ENCODE measurements at regions not wholly inside any gene's neighbourhood (a gene's known extent, or its start where the extent isn't known, plus 50 kb on each side); places are given as distances from the start of the nearest gene placed in this dataset.

GRCh38 chr4:123843137-123843536 lies 446.5 kb downstream of the SPRY1 start:
- Mint-ChIP-seq H3K9me3 (no peaks in the 10 kb centered on the region), H3K27ac (no peak overlapping the region), H3K4me3 (no peak overlapping the region), H3K36me3 (ENCODE audit: low read depth) (no peaks in the 10 kb centered on the region), H3K27me3 (no peaks in the 10 kb centered on the region), H3K4me1 (no peaks in the 10 kb centered on the region)
- POLR2A ChIA-PET = no interaction called here
- CTCF ChIA-PET = no interaction called here
- DNase-seq = no peak

DNA sequence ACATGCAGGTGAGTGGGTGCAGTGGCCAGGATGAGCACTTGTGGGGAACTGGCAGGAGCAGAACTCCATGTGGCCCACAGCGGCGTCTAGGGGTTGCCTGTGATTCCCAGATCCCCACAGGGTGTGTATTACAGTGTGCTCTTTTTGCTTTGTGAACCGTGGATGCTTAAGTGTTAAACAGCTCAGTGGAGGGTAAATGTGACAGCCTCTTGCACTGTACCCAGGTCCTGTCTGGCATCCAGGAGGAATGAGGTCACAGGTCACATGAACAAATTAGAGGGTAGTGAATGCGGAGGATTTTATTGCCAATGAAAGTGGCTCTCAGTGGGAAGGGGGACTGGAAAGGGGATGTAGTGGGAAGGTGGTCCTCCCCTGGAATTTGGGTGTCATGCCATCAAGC lies 447.8 kb downstream of the SPRY1 start:
- H3K4me3 Mint-ChIP-seq = no peak overlapping the region
- no peak for DNase-seq
- no peaks in the 10 kb centered on the region for H3K27me3 Mint-ChIP-seq
- no peaks in the 10 kb centered on the region for H3K36me3 Mint-ChIP-seq (ENCODE audit: low read depth)
- ChIA-PET POLR2A (no interaction called here), CTCF (no interaction called here)
- no peak overlapping the region for H3K27ac Mint-ChIP-seq
- no peaks in the 10 kb centered on the region for H3K4me1 Mint-ChIP-seq
- H3K9me3 Mint-ChIP-seq = no peaks in the 10 kb centered on the region

DNA sequence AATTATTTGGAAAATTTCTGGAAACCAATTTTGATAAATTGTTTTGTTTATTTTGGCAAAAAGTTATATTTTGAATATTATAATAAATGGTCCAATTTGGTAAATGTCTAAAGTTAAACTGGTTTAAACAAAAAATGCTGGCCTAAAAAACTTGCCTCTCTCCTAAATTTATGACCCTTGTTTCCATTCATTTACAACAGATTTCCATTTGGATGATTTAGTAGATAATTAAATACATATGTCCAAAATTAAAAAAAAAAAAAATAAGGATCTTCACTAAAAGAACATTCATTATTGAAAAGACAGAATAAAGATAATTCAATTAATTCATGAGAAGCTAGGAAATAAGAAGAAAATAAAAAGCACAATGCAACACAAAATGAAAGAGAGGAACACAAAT lies 449.5 kb downstream of the SPRY1 start:
- POLR2A ChIA-PET = no interaction called here
- H3K36me3 Mint-ChIP-seq (ENCODE audit: low read depth) = no peaks in the 10 kb centered on the region
- H3K27ac Mint-ChIP-seq = no peak overlapping the region
- CTCF ChIA-PET = no interaction called here
- H3K9me3 Mint-ChIP-seq = no peaks in the 10 kb centered on the region
- H3K4me1 Mint-ChIP-seq = no peaks in the 10 kb centered on the region
- no peak overlapping the region for H3K4me3 Mint-ChIP-seq
- DNase-seq = no peak
- H3K27me3 Mint-ChIP-seq = no peaks in the 10 kb centered on the region

GRCh38 chr4:123846561-123846960 lies 450.0 kb downstream of the SPRY1 start:
- CTCF ChIA-PET = no interaction called here
- H3K4me3 Mint-ChIP-seq = no peak overlapping the region

DNA sequence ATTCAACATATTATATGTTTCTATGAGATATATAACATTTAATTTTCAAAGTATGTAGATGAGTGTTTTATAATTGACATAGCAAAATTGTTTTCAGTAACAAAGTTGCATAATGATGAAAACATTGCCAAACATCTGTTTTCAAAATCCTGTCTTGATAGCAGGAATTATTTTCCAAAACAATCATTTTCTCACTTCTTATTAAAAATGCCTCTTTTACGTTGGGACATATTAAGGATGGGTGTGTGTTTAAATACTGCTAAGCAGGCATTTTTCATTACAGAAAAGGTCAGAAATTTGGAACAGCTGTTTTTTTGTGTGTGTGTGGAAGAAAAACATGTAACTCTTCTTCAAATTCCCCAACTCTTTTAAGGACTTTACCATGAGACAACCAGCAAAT lies 452.0 kb downstream of the SPRY1 start:
- no peaks in the 10 kb centered on the region for H3K36me3 Mint-ChIP-seq (ENCODE audit: low read depth)

More at GRCh38 chr4:123846561-123846960, 450.0 kb downstream of the SPRY1 start:
- POLR2A ChIA-PET = no interaction called here
- DNase-seq = no peak
- Mint-ChIP-seq H3K4me1 (no peaks in the 10 kb centered on the region), H3K9me3 (no peaks in the 10 kb centered on the region), H3K27ac (no peak overlapping the region), H3K27me3 (no peaks in the 10 kb centered on the region), H3K36me3 (ENCODE audit: low read depth) (no peaks in the 10 kb centered on the region)

DNA sequence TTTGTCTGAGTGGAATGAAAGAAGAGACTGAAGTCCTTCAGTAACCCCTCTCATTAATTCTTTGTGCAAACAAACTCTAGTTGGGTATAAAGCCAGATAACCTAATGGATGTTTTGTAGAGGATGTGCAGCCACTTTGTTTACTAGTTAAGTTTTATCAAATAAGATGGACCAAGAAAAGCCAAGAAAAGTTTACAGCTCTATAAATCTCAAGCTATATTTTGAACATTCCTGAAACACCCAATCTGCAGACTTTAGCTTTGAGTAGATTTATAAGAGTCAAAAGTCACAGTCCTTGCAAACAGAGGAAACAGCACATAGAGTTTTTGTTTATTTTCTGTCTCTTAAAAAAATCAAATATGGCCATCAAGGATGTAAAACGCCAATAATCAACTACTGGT lies 452.9 kb downstream of the SPRY1 start:
- POLR2A ChIA-PET = no interaction called here
- CTCF ChIA-PET = interaction anchor here (0.5 kb wide), 1 partner anchor 51 kb away, joined by 3 read pairs; no protein-coding TSS in a partner anchor
- Mint-ChIP-seq H3K4me1 (no peaks in the 10 kb centered on the region), H3K27ac (no peak overlapping the region), H3K4me3 (no peak overlapping the region), H3K9me3 (no peaks in the 10 kb centered on the region), H3K27me3 (no peaks in the 10 kb centered on the region), H3K36me3 (ENCODE audit: low read depth) (no peaks in the 10 kb centered on the region)
- no peak for DNase-seq

More for the DNA sequence above, 452.0 kb downstream of the SPRY1 start:
- ChIA-PET CTCF (no interaction called here), POLR2A (no interaction called here)
- Mint-ChIP-seq H3K9me3 (no peaks in the 10 kb centered on the region), H3K4me1 (no peaks in the 10 kb centered on the region), H3K4me3 (no peak overlapping the region), H3K27me3 (no peaks in the 10 kb centered on the region), H3K27ac (no peak overlapping the region)
- DNase-seq = no peak

DNA sequence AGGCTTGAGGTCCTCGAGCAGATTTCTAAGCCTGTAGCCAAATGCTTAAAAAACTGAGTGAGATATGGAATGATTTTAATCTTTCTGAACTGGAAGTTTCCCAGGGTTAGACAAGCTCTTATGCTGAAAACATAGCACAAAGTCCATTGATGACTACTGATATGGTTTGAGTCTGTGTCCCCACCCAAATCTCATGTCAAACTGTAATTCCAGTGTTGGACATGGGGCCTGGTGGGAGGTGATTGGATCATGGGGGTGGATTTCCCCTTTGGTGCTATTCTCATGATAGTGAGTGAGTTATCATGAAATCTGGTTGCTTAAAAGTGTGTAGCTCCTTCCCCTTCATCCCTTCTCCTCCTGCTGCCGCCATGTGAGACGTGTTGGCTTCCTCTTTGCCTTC lies 454.9 kb downstream of the SPRY1 start:
- H3K27ac Mint-ChIP-seq = no peak overlapping the region
- H3K27me3 Mint-ChIP-seq = no peaks in the 10 kb centered on the region
- no peaks in the 10 kb centered on the region for H3K4me1 Mint-ChIP-seq
- POLR2A ChIA-PET = no interaction called here
- CTCF ChIA-PET = no interaction called here
- no peaks in the 10 kb centered on the region for H3K36me3 Mint-ChIP-seq (ENCODE audit: low read depth)
- no peaks in the 10 kb centered on the region for H3K9me3 Mint-ChIP-seq
- DNase-seq = no peak
- H3K4me3 Mint-ChIP-seq = no peak overlapping the region

- no peaks in the 10 kb centered on the region for H3K9me3 Mint-ChIP-seq
- no peak for DNase-seq
- no peak overlapping the region for H3K4me3 Mint-ChIP-seq
- H3K4me1 Mint-ChIP-seq = no peaks in the 10 kb centered on the region
- ChIA-PET POLR2A (no interaction called here), CTCF (interaction anchor here (0.5 to 1.3 kb wide), 4 partner anchors 29 to 1463 kb away, joined by 3 to 4 read pairs (median 4); no protein-coding TSS in a partner anchor)
- no peaks in the 10 kb centered on the region for H3K36me3 Mint-ChIP-seq (ENCODE audit: low read depth)
- no peak overlapping the region for H3K27ac Mint-ChIP-seq
- peaks cover 4% of the 10 kb centered on the region for H3K27me3 Mint-ChIP-seq
These were observed 457.1 kb downstream of the SPRY1 start for GRCh38 chr4:123853651-123854050.

DNA sequence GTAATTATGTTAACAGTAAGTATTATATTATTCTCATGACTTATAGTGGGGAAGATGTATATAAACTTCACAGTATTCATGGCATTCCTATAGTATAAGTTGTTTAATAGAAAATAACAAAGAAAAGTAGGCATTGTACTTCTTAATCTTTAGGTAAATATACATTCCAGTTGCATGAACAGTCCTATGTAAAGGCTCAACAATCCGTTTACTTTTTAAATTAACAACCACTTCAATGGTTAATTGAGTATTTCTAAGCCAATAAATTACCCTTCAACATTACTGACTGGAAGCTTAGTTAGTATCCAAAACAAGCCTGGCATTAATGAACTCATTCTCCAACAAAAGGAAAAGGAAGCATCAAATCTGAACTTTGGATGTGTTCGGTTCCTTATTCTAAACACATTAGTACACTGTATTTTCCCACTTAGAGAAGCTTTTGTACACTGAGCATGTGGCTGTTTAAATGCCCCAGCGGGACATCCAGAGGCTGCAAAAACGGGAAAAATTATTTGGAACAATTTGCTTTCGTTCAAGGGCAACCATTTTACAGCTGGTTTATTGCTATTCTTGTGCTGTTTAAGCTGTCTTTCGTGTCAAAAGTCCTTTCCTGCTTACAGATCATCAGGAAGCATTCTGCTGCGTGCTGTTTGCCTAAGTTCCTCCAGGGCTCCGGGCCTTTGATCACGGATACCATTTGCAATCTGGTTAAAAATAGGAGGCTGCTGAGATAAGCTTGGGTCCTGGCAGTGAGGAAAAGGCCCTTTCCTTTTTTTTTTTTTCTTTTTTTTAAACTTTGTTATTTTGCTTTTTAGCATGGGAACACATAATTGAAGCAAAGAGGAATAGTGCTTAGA lies 460.3 kb downstream of the SPRY1 start:
- no peak overlapping the region for H3K4me3 Mint-ChIP-seq
- ChIA-PET CTCF (no interaction called here), POLR2A (no interaction called here)
- H3K4me1 Mint-ChIP-seq = no peaks in the 10 kb centered on the region
- no peaks in the 10 kb centered on the region for H3K9me3 Mint-ChIP-seq
- no peak for DNase-seq
- H3K27ac Mint-ChIP-seq = no peak overlapping the region
- no peaks in the 10 kb centered on the region for H3K36me3 Mint-ChIP-seq (ENCODE audit: low read depth)
- peaks cover 6% of the 10 kb centered on the region for H3K27me3 Mint-ChIP-seq

DNA sequence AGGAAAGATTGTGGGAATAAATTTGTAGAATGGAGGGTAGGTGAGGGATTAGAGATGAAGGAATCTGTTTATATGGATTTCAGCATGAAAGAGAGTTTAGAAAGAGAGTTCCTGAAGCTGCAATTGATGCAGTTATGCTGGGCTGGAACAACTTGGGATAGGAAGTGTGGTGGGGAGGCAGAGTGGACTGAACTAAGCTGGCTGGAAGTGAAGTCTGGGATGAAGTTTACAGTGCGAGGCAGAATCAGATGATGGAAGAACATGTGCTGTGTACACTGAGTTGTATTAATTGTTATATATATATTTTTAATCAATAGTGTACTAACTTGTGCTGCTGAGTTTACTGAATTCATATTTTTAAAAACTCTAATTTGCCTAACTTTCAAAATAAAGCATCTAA lies 461.9 kb downstream of the SPRY1 start:
- no peak for DNase-seq
- Mint-ChIP-seq H3K27me3 (peaks cover 6% of the 10 kb centered on the region), H3K4me3 (no peak overlapping the region), H3K4me1 (no peaks in the 10 kb centered on the region), H3K36me3 (ENCODE audit: low read depth) (no peaks in the 10 kb centered on the region), H3K9me3 (no peaks in the 10 kb centered on the region), H3K27ac (no peak overlapping the region)
- CTCF ChIA-PET = no interaction called here
- POLR2A ChIA-PET = no interaction called here

GRCh38 chr4:123862812-123863211 lies 466.2 kb downstream of the SPRY1 start:
- no peaks in the 10 kb centered on the region for H3K36me3 Mint-ChIP-seq (ENCODE audit: low read depth)
- CTCF ChIA-PET = no interaction called here
- no peak overlapping the region for H3K27ac Mint-ChIP-seq
- H3K4me3 Mint-ChIP-seq = no peak overlapping the region
- H3K27me3 Mint-ChIP-seq = peaks cover 6% of the 10 kb centered on the region
- DNase-seq = no peak
- POLR2A ChIA-PET = no interaction called here
- H3K4me1 Mint-ChIP-seq = no peaks in the 10 kb centered on the region
- no peaks in the 10 kb centered on the region for H3K9me3 Mint-ChIP-seq

GRCh38 chr4:123866796-123867195 lies 470.2 kb downstream of the SPRY1 start:
- no peak for DNase-seq
- H3K36me3 Mint-ChIP-seq (ENCODE audit: low read depth) = no peaks in the 10 kb centered on the region
- POLR2A ChIA-PET = no interaction called here
- H3K4me3 Mint-ChIP-seq = no peak overlapping the region
- H3K27ac Mint-ChIP-seq = no peak overlapping the region
- CTCF ChIA-PET = no interaction called here
- no peaks in the 10 kb centered on the region for H3K9me3 Mint-ChIP-seq
- no peaks in the 10 kb centered on the region for H3K27me3 Mint-ChIP-seq
- no peaks in the 10 kb centered on the region for H3K4me1 Mint-ChIP-seq

GRCh38 chr4:123867910-123868587 lies 471.5 kb downstream of the SPRY1 start:
- no peaks in the 10 kb centered on the region for H3K27me3 Mint-ChIP-seq
- CTCF ChIA-PET = no interaction called here
- no peak for DNase-seq
- H3K27ac Mint-ChIP-seq = no peak overlapping the region
- no peaks in the 10 kb centered on the region for H3K4me1 Mint-ChIP-seq
- H3K4me3 Mint-ChIP-seq = no peak overlapping the region
- POLR2A ChIA-PET = no interaction called here
- no peaks in the 10 kb centered on the region for H3K9me3 Mint-ChIP-seq
- no peaks in the 10 kb centered on the region for H3K36me3 Mint-ChIP-seq (ENCODE audit: low read depth)
